Astrocyte (in vitro differentiated cells and primary cell): ENCODE measurements at regions not wholly inside any gene's neighbourhood (a gene's known extent, or its start where the extent isn't known, plus 50 kb on each side); places are given as distances from the start of the nearest gene placed in this dataset.
A peak's percentile ranks its signal among the peaks of the same experiment; 100 is the strongest.

ENCODE experiments used
- DNase-seq: peaks from one replicate; pipeline ENCODE4 v3.0.0-alpha.2; 2010; ENCODE audit warnings: low read depth
- FAIRE-seq: peaks from 2 replicates; lab custom pipeline; 2011; peaks lifted over from hg19 to GRCh38; lab: Jason Lieb, UNC
- H2AFZ ChIP-seq: 2 replicates; pipeline ENCODE4 v1.6.0; 2012; ENCODE audit warnings: low read depth, low read length, inconsistent platforms
- H3K27ac ChIP-seq: 2 replicates; pipeline ENCODE4 v1.5.1; 2011; ENCODE audit warnings: low read depth, low read length, inconsistent platforms
- H3K27me3 ChIP-seq: 2 replicates; pipeline ENCODE4 v1.6.0; 2011; ENCODE audit warnings: low read length, inconsistent platforms; ENCODE audit not compliant: insufficient read depth
- H3K36me3 ChIP-seq: 2 replicates; pipeline ENCODE4 v1.5.1; 2011; ENCODE audit warnings: low read length, inconsistent platforms; ENCODE audit not compliant: insufficient read depth
- H3K4me1 ChIP-seq: 2 replicates; pipeline ENCODE4 v1.5.1; 2011; ENCODE audit warnings: low read length, inconsistent platforms; ENCODE audit not compliant: insufficient read depth
- H3K4me2 ChIP-seq: 2 replicates; pipeline ENCODE4 v1.6.0; 2012; ENCODE audit warnings: low read length, inconsistent platforms
- H3K4me3 ChIP-seq: 2 replicates; pipeline ENCODE4 v1.5.1; 2011; ENCODE audit warnings: low read depth, mild to moderate bottlenecking, low read length, inconsistent platforms; ENCODE audit not compliant: insufficient read depth
- H3K79me2 ChIP-seq: 2 replicates; pipeline ENCODE4 v1.6.0; 2012; ENCODE audit warnings: mild to moderate bottlenecking, low read length, inconsistent platforms; ENCODE audit not compliant: insufficient read depth
- H3K9ac ChIP-seq: 2 replicates; pipeline ENCODE4 v1.6.0; 2012; ENCODE audit warnings: mild to moderate bottlenecking, low read length, inconsistent platforms
- H3K9me3 ChIP-seq: 2 replicates; pipeline ENCODE4 v1.5.1; 2012; ENCODE audit warnings: low read depth, mild to moderate bottlenecking, low read length, inconsistent platforms; ENCODE audit not compliant: insufficient read depth
- H4K20me1 ChIP-seq: 2 replicates; pipeline ENCODE4 v1.6.0; 2012; ENCODE audit warnings: low read length, inconsistent platforms; ENCODE audit not compliant: insufficient read depth
- H3K27ac Mint-ChIP-seq: one replicate; pipeline ENCODE4 v1.8.0; 2021; ENCODE audit warnings: mild to moderate bottlenecking, mixed read lengths; ENCODE audit not compliant: unreplicated experiment
- H3K27me3 Mint-ChIP-seq: one replicate; pipeline ENCODE4 v1.8.0; 2021; ENCODE audit warnings: low read depth, mixed read lengths; ENCODE audit not compliant: unreplicated experiment
- H3K36me3 Mint-ChIP-seq: one replicate; pipeline ENCODE4 v1.8.0; 2021; ENCODE audit warnings: low read depth, mixed read lengths; ENCODE audit not compliant: unreplicated experiment
- H3K4me1 Mint-ChIP-seq: one replicate; pipeline ENCODE4 v1.8.0; 2021; ENCODE audit warnings: low read depth, mixed read lengths; ENCODE audit not compliant: unreplicated experiment
- H3K4me3 Mint-ChIP-seq: one replicate; pipeline ENCODE4 v1.8.0; 2021; ENCODE audit warnings: mild to moderate bottlenecking, moderate library complexity, mixed read lengths; ENCODE audit not compliant: unreplicated experiment
- H3K9me3 Mint-ChIP-seq: one replicate; pipeline ENCODE4 v1.8.0; 2021; ENCODE audit warnings: mild to moderate bottlenecking, mixed read lengths; ENCODE audit not compliant: unreplicated experiment
- CTCF ChIP-seq: IDR thresholded peaks from 2 replicates; pipeline ENCODE4 v1.5.1; 2011; ENCODE audit warnings: low read depth, mild to moderate bottlenecking, inconsistent platforms, low read length, moderate library complexity; ENCODE audit not compliant: insufficient read depth
- EZH2 ChIP-seq: IDR thresholded peaks from 2 replicates; pipeline ENCODE4 v1.6.1; 2012; ENCODE audit warnings: mild to moderate bottlenecking, low read length, inconsistent platforms; ENCODE audit not compliant: insufficient read depth

- FAIRE-seq (no peak), DNase-seq (peak; percentile 27)
- H3K4me1 Mint-ChIP-seq, result no peaks in the 10 kb centered on the region
- H3K27me3 ChIP-seq, result no peaks in the 10 kb centered on the region
- H2AFZ ChIP-seq, result no peak overlapping the region
- H3K4me1 ChIP-seq, result no peaks in the 10 kb centered on the region
- no peak for TF ChIP-seq CTCF
- no peak for TF ChIP-seq EZH2
- no peak overlapping the region for H3K9ac ChIP-seq
- H3K36me3 Mint-ChIP-seq, result peaks cover 2% of the 10 kb centered on the region
- H3K4me3 ChIP-seq, result no peak overlapping the region
- H3K36me3 ChIP-seq, result no peaks in the 10 kb centered on the region
- H4K20me1 ChIP-seq, result no peaks in the 10 kb centered on the region
- H3K79me2 ChIP-seq, result no peaks in the 10 kb centered on the region
- no peak overlapping the region for H3K4me2 ChIP-seq
- H3K9me3 Mint-ChIP-seq, result peaks cover 4% of the 10 kb centered on the region
- H3K27ac Mint-ChIP-seq, result peak overlapping the region; percentile 66
- H3K4me3 Mint-ChIP-seq, result no peak overlapping the region
- no peak overlapping the region for H3K27ac ChIP-seq
- peaks cover 2% of the 10 kb centered on the region for H3K9me3 ChIP-seq
- peaks cover 3% of the 10 kb centered on the region for H3K27me3 Mint-ChIP-seq
Measured at GRCh38 chr15:34693053-34693744, 61.6 kb downstream of the GJD2 start.

GRCh38 chr15:34691034-34691433 lies 63.8 kb downstream of the GJD2 start:
- H4K20me1 ChIP-seq, result no peaks in the 10 kb centered on the region
- no peak for TF ChIP-seq CTCF
- no peak for TF ChIP-seq EZH2
- no peak overlapping the region for H3K9ac ChIP-seq
- peaks cover 4% of the 10 kb centered on the region for H3K9me3 Mint-ChIP-seq
- no peaks in the 10 kb centered on the region for H3K27me3 Mint-ChIP-seq
- no peaks in the 10 kb centered on the region for H3K4me1 Mint-ChIP-seq
- DNase-seq (no peak), FAIRE-seq (no peak)
- H3K27ac Mint-ChIP-seq, result no peak overlapping the region
- H3K4me2 ChIP-seq, result no peak overlapping the region
- H3K27ac ChIP-seq, result no peak overlapping the region
- no peaks in the 10 kb centered on the region for H3K36me3 ChIP-seq
- no peak overlapping the region for H3K4me3 ChIP-seq
- peaks cover 2% of the 10 kb centered on the region for H3K9me3 ChIP-seq
- H3K79me2 ChIP-seq, result no peaks in the 10 kb centered on the region
- H2AFZ ChIP-seq, result no peak overlapping the region
- H3K4me1 ChIP-seq, result no peaks in the 10 kb centered on the region
- no peaks in the 10 kb centered on the region for H3K27me3 ChIP-seq
- peaks cover 2% of the 10 kb centered on the region for H3K36me3 Mint-ChIP-seq
- no peak overlapping the region for H3K4me3 Mint-ChIP-seq

DNA sequence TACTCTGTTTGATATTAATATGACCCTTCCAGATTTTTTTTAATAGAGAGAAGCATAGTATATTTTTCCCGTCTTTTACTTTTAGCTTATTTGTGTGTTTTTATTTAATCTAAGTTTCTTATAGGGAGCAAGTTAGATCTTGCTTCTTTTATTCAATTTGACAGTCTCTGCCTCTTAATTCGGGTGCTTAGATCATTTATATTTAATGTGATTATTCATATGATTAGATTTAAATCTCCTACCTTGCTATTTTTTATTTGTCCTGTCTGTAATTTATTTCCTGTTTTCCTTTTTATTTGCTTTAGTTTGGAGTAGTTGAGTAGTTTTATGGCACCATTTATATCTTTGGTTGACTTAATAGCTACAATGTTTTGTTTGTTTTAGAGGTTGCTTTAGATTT lies 66.1 kb downstream of the GJD2 start:
- Histone ChIP-seq H3K4me1 (no peaks in the 10 kb centered on the region), H3K4me2 (no peak overlapping the region)
- DNase-seq, result no peak

More for the DNA sequence above, 66.1 kb downstream of the GJD2 start:
- no peaks in the 10 kb centered on the region for H3K36me3 ChIP-seq
- Mint-ChIP-seq H3K4me1 (no peaks in the 10 kb centered on the region), H3K27me3 (peaks cover 5% of the 10 kb centered on the region), H3K4me3 (no peak overlapping the region), H3K9me3 (peaks cover 4% of the 10 kb centered on the region), H3K27ac (no peak overlapping the region), H3K36me3 (peaks cover 2% of the 10 kb centered on the region)
- no peak overlapping the region for H2AFZ ChIP-seq
- no peaks in the 10 kb centered on the region for H3K79me2 ChIP-seq
- H3K27me3 ChIP-seq, result no peaks in the 10 kb centered on the region
- no peaks in the 10 kb centered on the region for H4K20me1 ChIP-seq
- no peak overlapping the region for H3K27ac ChIP-seq
- FAIRE-seq, result no peak
- no peak overlapping the region for H3K9ac ChIP-seq
- no peak for TF ChIP-seq CTCF
- no peak for TF ChIP-seq EZH2
- no peak overlapping the region for H3K4me3 ChIP-seq
- peaks cover 2% of the 10 kb centered on the region for H3K9me3 ChIP-seq
